ENCODE measurements at regions not wholly inside any gene's neighbourhood (a gene's known extent, or its start where the extent isn't known, plus 50 kb on each side); places are given as distances from the start of the nearest gene placed in this dataset.

DNA sequence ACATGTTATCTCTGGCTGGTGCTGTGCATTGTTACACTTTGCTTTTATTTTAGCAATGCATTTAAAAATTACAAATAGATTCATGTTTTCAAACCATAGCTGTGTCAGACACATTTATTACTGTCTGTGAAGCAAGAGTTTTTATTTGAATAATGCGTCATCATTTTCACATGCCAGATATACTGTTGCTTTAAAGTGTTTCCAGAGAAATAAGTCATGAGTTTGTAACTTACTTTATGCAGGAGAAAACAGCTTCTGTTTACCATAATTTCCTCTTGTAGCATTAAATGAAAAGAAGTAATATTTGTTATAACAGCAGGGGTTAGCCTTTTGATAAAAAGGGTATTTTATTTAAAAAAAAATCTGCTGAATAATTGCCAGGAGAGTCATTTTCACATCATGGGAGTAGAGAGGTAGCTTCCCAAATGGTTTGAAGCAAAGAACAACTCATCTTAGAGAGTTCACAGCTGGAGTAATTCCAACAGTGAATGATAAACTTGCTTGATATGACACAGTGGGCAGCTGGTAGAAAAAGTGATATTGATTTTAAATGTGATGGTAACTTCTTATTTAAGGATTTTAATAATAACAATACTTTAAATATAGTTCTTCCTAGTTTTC, 1274.5 kb upstream of the CRIM1 start (continued):
- no peak for TF ChIP-seq IRF3 (IDR thresholded peaks at IDR 0.05; ENCODE audit: low read depth, low read length)
- TF ChIP-seq RCOR1 (IDR thresholded peaks at IDR 0.05; ENCODE audit: low read length): no peak
- no peak for TF ChIP-seq NFIC (IDR thresholded peaks at IDR 0.05; ENCODE audit: borderline replicate concordance)
- TF ChIP-seq MEF2A (IDR thresholded peaks at IDR 0.05; ENCODE audit: borderline replicate concordance, low read depth): no peak
- TF ChIP-seq ELF1 (IDR thresholded peaks at IDR 0.05): no peak
- TF ChIP-seq NRF1 (IDR thresholded peaks at IDR 0.05; ENCODE audit: low read depth, low read length): no peak
- TF ChIP-seq TEAD4 (IDR thresholded peaks at IDR 0.05; ENCODE audit: borderline replicate concordance, insufficient read depth): no peak

GRCh38 chr2:35080231-35080910, 1275.2 kb upstream of the CRIM1 start:
- H2AFZ ChIP-seq (ENCODE audit: low read depth): no peak overlapping the region
- no peaks in the 10 kb centered on the region for H3K79me2 ChIP-seq (ENCODE audit: insufficient read depth)
- no peaks in the 10 kb centered on the region for H3K36me3 ChIP-seq (replicated peaks in 1 of 2; ENCODE audit: control insufficient read depth in 1 of 2, insufficient read depth in 2 of 2, low read length in 1 of 2)
- CTCF ChIA-PET: no interaction called here
- H3K27me3 ChIP-seq (ENCODE audit: insufficient read depth): no peaks in the 10 kb centered on the region
- DNase-seq: no peak
- H3F3A ChIP-seq (replicated peaks; ENCODE audit: insufficient read depth): no peaks in the 10 kb centered on the region
- H3K9me2 ChIP-seq: no peaks in the 10 kb centered on the region
- 0 out of 4 replicates have a peak overlapping the region, but pooled peaks of 1 of the 2 experiments have one; percentile 11 for H3K27ac ChIP-seq (ENCODE audit: low read depth in 2 of 2, low read length in 1 of 2)
- H3K4me1 ChIP-seq (ENCODE audit: control insufficient read depth in 1 of 2, insufficient read depth in 2 of 2, low read depth in 1 of 2, low read length in 1 of 2): no peaks in the 10 kb centered on the region
- H3K4me3 ChIP-seq (ENCODE audit: low read depth in 2 of 2, low read length in 1 of 2): no peak overlapping the region
- TF ChIP-seq MXI1 (IDR thresholded peaks at IDR 0.05; ENCODE audit: low read depth, low read length) (no peak), SMC3 (IDR thresholded peaks at IDR 0.05; ENCODE audit: low read depth, low read length) (no peak), JUND (IDR thresholded peaks at IDR 0.05) (no peak), TAF1 (IDR thresholded peaks at IDR 0.05; ENCODE audit: borderline replicate concordance, low read depth, low read length) (no peak), RFX5 (IDR thresholded peaks at IDR 0.05; ENCODE audit: low read length) (no peak), GATA2 (CRISPR knock-in tag; IDR thresholded peaks at IDR 0.05) (no peak), ELF1 (IDR thresholded peaks at IDR 0.05) (no peak), EZH2phosphoT487 (IDR thresholded peaks at IDR 0.05; ENCODE audit: borderline replicate concordance, low read depth) (no peak), FOXJ3 (CRISPR knock-in tag; IDR thresholded peaks at IDR 0.05) (no peak), RCOR1 (IDR thresholded peaks at IDR 0.05; ENCODE audit: low read length) (no peak), EP300 (IDR thresholded peaks at IDR 0.05; ENCODE audit: borderline replicate concordance in 1 of 2, low read depth in 1 of 2, low read length in 1 of 2) (no peak)
- TF ChIP-seq, protein P1, sequence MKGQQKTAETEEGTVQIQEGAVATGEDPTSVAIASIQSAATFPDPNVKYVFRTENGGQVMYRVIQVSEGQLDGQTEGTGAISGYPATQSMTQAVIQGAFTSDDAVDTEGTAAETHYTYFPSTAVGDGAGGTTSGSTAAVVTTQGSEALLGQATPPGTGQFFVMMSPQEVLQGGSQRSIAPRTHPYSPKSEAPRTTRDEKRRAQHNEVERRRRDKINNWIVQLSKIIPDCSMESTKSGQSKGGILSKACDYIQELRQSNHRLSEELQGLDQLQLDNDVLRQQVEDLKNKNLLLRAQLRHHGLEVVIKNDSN (IDR thresholded peaks at IDR 0.05; ENCODE audit: borderline replicate concordance, low read depth): no peak
- no peaks in the 10 kb centered on the region for H4K20me1 ChIP-seq (ENCODE audit: insufficient read depth)
- H3K4me2 ChIP-seq: no peak overlapping the region
- no peaks in the 10 kb centered on the region for H3K9me3 ChIP-seq
- 4% methylated on average over 5 of the region's 5 CpGs for WGBS (ENCODE audit: low lambda C conversion rate)
- no peak overlapping the region for H3K9ac ChIP-seq
- POLR2A ChIA-PET: no interaction called here

Data from SK-N-SH (cell line).